HEK293 (cell line): ENCODE measurements at regions not wholly inside any gene's neighbourhood (a gene's known extent, or its start where the extent isn't known, plus 50 kb on each side); places are given as distances from the start of the nearest gene placed in this dataset.

Experiments
- CTCF ChIA-PET: fragments of 350-600 bp; formaldehyde crosslinking; extraction: SDS; loops from one replicate; lab custom pipeline; 2021; ENCODE audit warnings: antibody characterized with exemption; lab: Yijun Ruan, JAX
- POLR2A ChIA-PET: fragments of 300-600 bp; formaldehyde crosslinking; extraction: SDS; loops from one replicate; lab custom pipeline; 2020; ENCODE audit warnings: antibody characterized with exemption, inconsistent platforms; lab: Yijun Ruan, JAX
- H3K27ac ChIP-seq: fragments of 200-500 bp; sonication (Bioruptor generic); 2 replicates; pipeline ENCODE4 v1.5.1; 2014; ENCODE audit warnings: low read depth, low read length, control low read depth, inconsistent platforms; ENCODE audit errors: extremely low read depth
- H3K36me3 ChIP-seq, 2 experiments: fragments of 200-500 bp in 1 of 2; sonication (Bioruptor generic) in 1 of 2; 1 replicate in 1 of 2; 2 replicates in 1 of 2; pipeline ENCODE4 v1.5.1; 2014 to 2017; ENCODE audit warnings: inconsistent platforms in 2 of 2, low read length in 2 of 2; ENCODE audit not compliant: control insufficient read depth in 2 of 2, insufficient read depth in 1 of 2
- H3K4me1 ChIP-seq: fragments of 200-500 bp; sonication (Bioruptor generic); 2 replicates; pipeline ENCODE4 v1.5.1; 2014; ENCODE audit warnings: mild to moderate bottlenecking, low read length, inconsistent platforms; ENCODE audit not compliant: control insufficient read depth, insufficient read depth
- H3K4me3 ChIP-seq: 2 replicates; pipeline ENCODE4 v1.5.1; 2011; ENCODE audit warnings: low read depth, mild to moderate bottlenecking, control low read depth, low read length, moderate library complexity
- H3K9me3 ChIP-seq: fragments of 200-500 bp; sonication (Bioruptor generic); 2 replicates; pipeline ENCODE4 v1.5.1; 2014; ENCODE audit warnings: low read depth, low read length, inconsistent platforms; ENCODE audit not compliant: control insufficient read depth, insufficient read depth
- BCL11B ChIP-seq: fragments of 450-650 bp; formaldehyde crosslinking; IDR thresholded peaks from 2 replicates; pipeline ENCODE4 v1.5.1; 2016; ENCODE audit warnings: low read depth, missing biosample characterization, missing genetic modification characterization
- FEZF1 ChIP-seq: fragments of 450-650 bp; formaldehyde crosslinking; IDR thresholded peaks from 2 replicates; pipeline ENCODE4 v1.5.1; 2016; ENCODE audit warnings: missing biosample characterization, missing genetic modification characterization
- GLIS1 ChIP-seq: fragments of 450-650 bp; formaldehyde crosslinking; IDR thresholded peaks from 2 replicates; pipeline ENCODE4 v1.5.1; 2016; ENCODE audit warnings: missing biosample characterization, missing genetic modification characterization
- HIC1 ChIP-seq: fragments of 450-650 bp; formaldehyde crosslinking; IDR thresholded peaks from 2 replicates; pipeline ENCODE4 v1.5.1; 2016; ENCODE audit warnings: missing biosample characterization, missing genetic modification characterization
- KLF8 ChIP-seq: fragments of 450-650 bp; formaldehyde crosslinking; IDR thresholded peaks from 2 replicates; pipeline ENCODE4 v1.5.1; 2016; ENCODE audit warnings: missing biosample characterization, missing genetic modification characterization
- PBX3 ChIP-seq: sonication (generic); formaldehyde crosslinking; IDR thresholded peaks from 2 replicates; pipeline ENCODE4 v1.8.1; 2022; ENCODE audit warnings: mild to moderate bottlenecking, moderate library complexity, missing genetic modification reagents
- PRDM4 ChIP-seq: fragments of 450-650 bp; formaldehyde crosslinking; IDR thresholded peaks from 2 replicates; pipeline ENCODE4 v1.5.1; 2017; ENCODE audit warnings: missing biosample characterization, missing genetic modification characterization
- ZBTB44 ChIP-seq: fragments of 450-650 bp; IDR thresholded peaks from 2 replicates; pipeline ENCODE4 v1.5.1; 2018; ENCODE audit warnings: missing biosample characterization, mild to moderate bottlenecking, missing genetic modification characterization
- ZEB2 ChIP-seq: fragments of 450-650 bp; formaldehyde crosslinking; IDR thresholded peaks from 2 replicates; pipeline ENCODE4 v1.5.1; 2016; ENCODE audit warnings: missing biosample characterization, missing genetic modification characterization
- ZNF214 ChIP-seq: fragments of 450-650 bp; formaldehyde crosslinking; IDR thresholded peaks from 2 replicates; pipeline ENCODE4 v1.5.1; 2017; ENCODE audit warnings: missing biosample characterization, mild to moderate bottlenecking, missing genetic modification characterization, borderline replicate concordance
- ZNF274 ChIP-seq, 2 experiments: fragments of 200-500 bp in 1 of 2; fragments of 450-650 bp in 1 of 2; sonication (Bioruptor generic) in 1 of 2; formaldehyde crosslinking in 1 of 2; IDR thresholded peaks; 2 replicates each; pipeline versions ENCODE4 v1.5.1 to v1.6.1; 2014 to 2016; ENCODE audit warnings: borderline replicate concordance in 1 of 2, inconsistent platforms in 1 of 2, low read length in 1 of 2, missing biosample characterization in 1 of 2, missing genetic modification characterization in 1 of 2
- ZNF280D ChIP-seq: fragments of 450-650 bp; formaldehyde crosslinking; IDR thresholded peaks from 2 replicates; pipeline ENCODE4 v1.5.1; 2016; ENCODE audit warnings: missing biosample characterization, missing genetic modification characterization
- ZNF341 ChIP-seq: fragments of 450-650 bp; formaldehyde crosslinking; IDR thresholded peaks from 2 replicates; pipeline ENCODE4; 2016; ENCODE audit warnings: low read depth, missing biosample characterization, missing genetic modification characterization
- ZNF398 ChIP-seq: fragments of 450-650 bp; formaldehyde crosslinking; IDR thresholded peaks from 2 replicates; pipeline ENCODE4 v1.5.1; 2017; ENCODE audit warnings: missing biosample characterization, missing genetic modification characterization
- ZNF416 ChIP-seq: fragments of 450-650 bp; formaldehyde crosslinking; IDR thresholded peaks from 2 replicates; pipeline ENCODE4 v1.5.1; 2016; ENCODE audit warnings: missing biosample characterization, missing genetic modification characterization
- ZNF48 ChIP-seq: fragments of 450-650 bp; formaldehyde crosslinking; IDR thresholded peaks from 2 replicates; pipeline ENCODE4 v1.5.1; 2016; ENCODE audit warnings: missing biosample characterization, missing genetic modification characterization
- ZNF501 ChIP-seq: fragments of 450-650 bp; formaldehyde crosslinking; IDR thresholded peaks from 2 replicates; pipeline ENCODE4 v1.5.1; 2016; ENCODE audit warnings: missing biosample characterization, missing genetic modification characterization
- ZNF610 ChIP-seq: fragments of 450-650 bp; formaldehyde crosslinking; IDR thresholded peaks from 2 replicates; pipeline ENCODE4 v1.5.1; 2016; ENCODE audit warnings: missing biosample characterization, missing genetic modification characterization, borderline replicate concordance
- ZNF707 ChIP-seq: fragments of 450-650 bp; formaldehyde crosslinking; IDR thresholded peaks from 2 replicates; pipeline ENCODE4 v1.5.1; 2016; ENCODE audit warnings: missing biosample characterization, missing genetic modification characterization
- ZNF792 ChIP-seq: fragments of 450-650 bp; formaldehyde crosslinking; IDR thresholded peaks from 2 replicates; pipeline ENCODE4 v1.5.1; 2016; ENCODE audit warnings: missing biosample characterization, missing genetic modification characterization

- Histone ChIP-seq H3K27ac (peak overlapping the region; percentile 82), H3K9me3 (no peaks in the 10 kb centered on the region), H3K36me3 (no peaks in the 10 kb centered on the region), H3K4me3 (peak overlapping the region; percentile 50), H3K4me1 (peaks cover 12% of the 10 kb centered on the region)
- ChIA-PET POLR2A (interaction anchor here (0.6 to 1.6 kb wide), 3 partner anchors 10 to 1044 kb away, joined by 3 to 4 read pairs (median 4); no protein-coding TSS in a partner anchor), CTCF (interaction anchor here (0.7 to 1.5 kb wide), 5 partner anchors 10 to 444 kb away, joined by 3 to 4 read pairs (median 3); no protein-coding TSS in a partner anchor)
- TF ChIP-seq ZNF501 (tag by site-specific recombination) (0 out of 2 replicates have a peak, but pooled peaks have one; percentile 22), FEZF1 (tag by site-specific recombination) (peak; percentile 78), ZNF280D (tag by site-specific recombination) (no peak), ZNF416 (tag by site-specific recombination) (no peak), ZNF274 (IDR thresholded peaks at IDR 0.05; ENCODE audit: low read length) (no peak), ZNF274 (tag by site-specific recombination; IDR thresholded peaks at IDR 0.05; ENCODE audit: borderline replicate concordance) (no peak), ZEB2 (tag by site-specific recombination) (peak; percentile 12; the same call in 1 of the 2 replicates), ZNF792 (tag by site-specific recombination) (no peak), ZNF48 (tag by site-specific recombination) (no peak), PRDM4 (tag by site-specific recombination) (peak; percentile 45; the same call in 1 of the 2 replicates), ZNF610 (no peak), HIC1 (tag by site-specific recombination) (peak; percentile 17; the same call in 1 of the 2 replicates), ZBTB44 (peak; percentile 30), PBX3 (CRISPR knock-in tag) (no peak), ZNF398 (0 out of 2 replicates have a peak, but pooled peaks have one; percentile 29), GLIS1 (peak; percentile 77), ZNF214 (no peak), BCL11B (peak; percentile 31; the same call in 1 of the 2 replicates), ZNF707 (no peak), ZNF341 (0 out of 2 replicates have a peak, but pooled peaks have one; percentile 49), KLF8 (0 out of 2 replicates have a peak, but pooled peaks have one; percentile 8)
Observed at GRCh38 chr4:153152501-153153338, 51.5 kb upstream of the TRIM2 start.
